OCI-LY7 (cell line): ENCODE measurements at regions not wholly inside any gene's neighbourhood (a gene's known extent, or its start where the extent isn't known, plus 50 kb on each side); places are given as distances from the start of the nearest gene placed in this dataset.

Experiments
- EZH2phosphoT487 ChIP-seq: fragments of 200-600 bp; sonication (generic); IDR thresholded peaks from 2 replicates; pipeline ENCODE4 v1.6.1; 2018; ENCODE audit warnings: low read depth, borderline replicate concordance, mild to moderate bottlenecking, mixed run types, antibody characterized with exemption, low read length, moderate library complexity, mixed read lengths
- TF ChIP-seq, protein P1 (sequence below): fragments of 200-600 bp; sonication (generic); conservative IDR thresholded peaks from 2 replicates; pipeline ENCODE4 v1.5.1; 2014; ENCODE audit warnings: mild to moderate bottlenecking, antibody characterized with exemption, low read length, moderate library complexity, mixed read lengths

DNA sequence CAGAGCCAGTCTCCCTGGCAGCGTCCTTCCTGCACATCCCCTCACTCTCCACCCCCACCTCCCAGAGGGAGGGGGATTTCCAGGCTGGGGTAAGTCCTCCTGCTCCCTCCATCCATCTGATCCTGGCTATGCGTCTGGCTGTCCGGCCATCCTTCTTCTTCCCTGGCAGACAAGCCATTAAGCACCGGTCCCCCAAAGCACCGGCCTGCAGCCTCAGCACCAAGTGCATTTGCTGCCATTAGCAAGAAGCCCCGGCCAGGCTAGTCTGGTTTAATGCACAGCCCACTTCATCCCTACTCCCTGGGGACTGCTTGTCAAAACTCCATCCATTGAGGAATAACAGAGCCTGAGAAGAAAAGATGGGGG is 208.7 kb upstream of the IER5L start:
- TF ChIP-seq, protein P1, sequence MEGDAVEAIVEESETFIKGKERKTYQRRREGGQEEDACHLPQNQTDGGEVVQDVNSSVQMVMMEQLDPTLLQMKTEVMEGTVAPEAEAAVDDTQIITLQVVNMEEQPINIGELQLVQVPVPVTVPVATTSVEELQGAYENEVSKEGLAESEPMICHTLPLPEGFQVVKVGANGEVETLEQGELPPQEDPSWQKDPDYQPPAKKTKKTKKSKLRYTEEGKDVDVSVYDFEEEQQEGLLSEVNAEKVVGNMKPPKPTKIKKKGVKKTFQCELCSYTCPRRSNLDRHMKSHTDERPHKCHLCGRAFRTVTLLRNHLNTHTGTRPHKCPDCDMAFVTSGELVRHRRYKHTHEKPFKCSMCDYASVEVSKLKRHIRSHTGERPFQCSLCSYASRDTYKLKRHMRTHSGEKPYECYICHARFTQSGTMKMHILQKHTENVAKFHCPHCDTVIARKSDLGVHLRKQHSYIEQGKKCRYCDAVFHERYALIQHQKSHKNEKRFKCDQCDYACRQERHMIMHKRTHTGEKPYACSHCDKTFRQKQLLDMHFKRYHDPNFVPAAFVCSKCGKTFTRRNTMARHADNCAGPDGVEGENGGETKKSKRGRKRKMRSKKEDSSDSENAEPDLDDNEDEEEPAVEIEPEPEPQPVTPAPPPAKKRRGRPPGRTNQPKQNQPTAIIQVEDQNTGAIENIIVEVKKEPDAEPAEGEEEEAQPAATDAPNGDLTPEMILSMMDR: no peak
- TF ChIP-seq EZH2phosphoT487: no peak
